Stimulated activated CD8-positive, alpha-beta memory T cell treated with anti-CD3 and anti-CD28 coated beads, Interleukin-7, amount 100 ng/mL, for 24 hours (primary cell): ENCODE measurements at regions not wholly inside any gene's neighbourhood (a gene's known extent, or its start where the extent isn't known, plus 50 kb on each side); places are given as distances from the start of the nearest gene placed in this dataset.
"Not testable (repeated sequence)": the region's sequence is repeated elsewhere in the genome, so short reads cannot be mapped to it uniquely, and the experiment has no call there.

Source experiments
- DNase-seq: peaks from one replicate; pipeline ENCODE4 v3.0.0-alpha.2; 2020; ENCODE audit warnings: low read depth

GRCh38 chr9:30815585-30815984, 1568.9 kb upstream of the ACO1 start:
- no peak for DNase-seq

GRCh38 chr9:30845136-30845535, 1539.3 kb upstream of the ACO1 start:
- DNase-seq: no peak

GRCh38 chr9:30846651-30847050, 1537.8 kb upstream of the ACO1 start:
- DNase-seq: no peak

GRCh38 chr9:30851600-30851999, 1532.8 kb upstream of the ACO1 start:
- no peak for DNase-seq

- DNase-seq: no peak
Measured at GRCh38 chr9:30900706-30901105, 1483.7 kb upstream of the ACO1 start.

GRCh38 chr9:30913331-30913730, 1471.1 kb upstream of the ACO1 start:
- no peak for DNase-seq

GRCh38 chr9:30915451-30915850, 1469.0 kb upstream of the ACO1 start:
- no peak for DNase-seq

- no peak for DNase-seq
Measured at GRCh38 chr9:30925126-30925525, 1459.3 kb upstream of the ACO1 start.

- no peak for DNase-seq
Measured at GRCh38 chr9:30925635-30926034, 1458.8 kb upstream of the ACO1 start.

- no peak for DNase-seq
Measured at GRCh38 chr9:30928045-30928444, 1456.4 kb upstream of the ACO1 start.

- no peak for DNase-seq
Measured at GRCh38 chr9:30932226-30932625, 1452.2 kb upstream of the ACO1 start.

- no peak for DNase-seq
Measured at GRCh38 chr9:30935730-30936129, 1448.7 kb upstream of the ACO1 start.

GRCh38 chr9:30937106-30937505, 1447.3 kb upstream of the ACO1 start:
- DNase-seq: no peak

GRCh38 chr9:30942852-30943251, 1441.6 kb upstream of the ACO1 start:
- not testable (repeated sequence) for DNase-seq

- no peak for DNase-seq
Measured at GRCh38 chr9:30943446-30944224, 1440.8 kb upstream of the ACO1 start.

- no peak for DNase-seq
Measured at GRCh38 chr9:30944225-30944569, 1440.2 kb upstream of the ACO1 start.

GRCh38 chr9:30944741-30945280, 1439.6 kb upstream of the ACO1 start:
- DNase-seq: no peak

- DNase-seq: no peak
Measured at GRCh38 chr9:30964332-30964731, 1420.1 kb upstream of the ACO1 start.

GRCh38 chr9:30967476-30967875, 1417.0 kb upstream of the ACO1 start:
- no peak for DNase-seq

- DNase-seq: no peak
Measured at GRCh38 chr9:30970186-30970585, 1414.3 kb upstream of the ACO1 start.

- no peak for DNase-seq
Measured at GRCh38 chr9:30970812-30971211, 1413.6 kb upstream of the ACO1 start.

- no peak for DNase-seq
Measured at GRCh38 chr9:30972654-30973053, 1411.8 kb upstream of the ACO1 start.

GRCh38 chr9:30977965-30978364, 1406.5 kb upstream of the ACO1 start:
- no peak for DNase-seq

GRCh38 chr9:30982301-30982700, 1402.1 kb upstream of the ACO1 start:
- no peak for DNase-seq
